Right atrium auricular region (tissue), 2 donors: ENCODE measurements at regions not wholly inside any gene's neighbourhood (a gene's known extent, or its start where the extent isn't known, plus 50 kb on each side); places are given as distances from the start of the nearest gene placed in this dataset.

Experiments used
- DNase-seq: peaks from one replicate; pipeline ENCODE4 v3.0.0-alpha.2; 2019; ENCODE audit warnings: low spot score
- H3K27ac ChIP-seq, 2 donors: fragments of 200-600 bp; sonication (generic); 1 replicate in 1 of 2; 2 replicates in 1 of 2; pipeline ENCODE4 v1.5.1; 2016 to 2019
- H3K27me3 ChIP-seq, 2 donors: fragments of 200-600 bp; sonication (generic); one replicate each; pipeline versions ENCODE4 v1.5.1 to v1.6.0; 2017 to 2019
- H3K36me3 ChIP-seq: fragments of 200-600 bp; sonication (generic); one replicate; pipeline ENCODE4 v1.5.1; 2016
- H3K4me1 ChIP-seq, 2 donors: fragments of 200-600 bp; sonication (generic); one replicate each; pipeline versions ENCODE4 v1.5.1 to v1.6.0; 2017 to 2019
- H3K4me3 ChIP-seq, 2 donors: fragments of 200-600 bp; sonication (generic); 1 replicate in 1 of 2; 2 replicates in 1 of 2; pipeline ENCODE4 v1.5.1; 2017 to 2019; ENCODE audit warnings: mild to moderate bottlenecking in 1 of 2, moderate library complexity in 1 of 2
- H3K9me3 ChIP-seq, 2 donors: fragments of 200-600 bp; sonication (generic); one replicate each; pipeline ENCODE4 v1.5.1; 2019
- CTCF ChIP-seq, 2 donors: fragments of 200-600 bp; sonication (generic); IDR thresholded peaks; one replicate each; pipeline ENCODE4 v1.5.1; 2019; ENCODE audit warnings: antibody characterized with exemption in 2 of 2

DNA sequence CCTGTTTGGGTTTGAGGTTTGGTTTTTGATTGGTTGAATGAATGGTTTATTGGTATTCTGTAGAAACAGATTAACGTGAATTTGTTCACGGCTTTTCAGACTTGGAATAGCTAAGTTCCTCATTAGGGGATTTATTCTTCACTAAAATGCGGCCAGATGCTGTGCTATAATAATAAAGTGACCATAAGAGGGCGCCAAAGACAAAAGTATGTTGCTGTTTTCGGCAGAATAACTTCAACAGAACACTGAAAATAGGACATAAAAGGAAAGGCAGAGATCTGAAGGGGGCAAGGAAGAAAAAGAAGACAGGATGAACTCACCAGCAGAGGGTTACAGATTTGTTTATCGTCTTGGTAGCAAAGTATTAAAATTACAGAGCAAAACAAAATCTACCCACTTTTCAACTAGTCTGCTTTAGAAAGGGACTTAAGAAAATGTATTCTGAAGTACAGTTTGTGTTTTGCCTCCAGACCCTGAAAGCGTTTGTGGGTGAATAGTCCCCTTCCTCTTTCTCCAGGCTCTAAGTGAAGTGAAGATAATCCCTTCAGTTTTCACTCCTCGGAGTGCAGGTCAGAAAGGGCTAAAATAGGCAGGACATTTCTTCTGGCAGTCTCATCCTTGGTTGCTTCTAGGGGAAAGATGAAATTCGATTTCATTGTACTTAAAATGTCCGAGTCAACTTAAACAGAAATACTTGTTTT is 147.6 kb downstream of the IL20RB start:
- peak; percentile 51 to 76 for TF ChIP-seq CTCF (IDR thresholded peaks at IDR 0.05)
- no peaks in the 10 kb centered on the region for H3K36me3 ChIP-seq
- H3K9me3 ChIP-seq = peaks cover 0 to 2% of the 10 kb centered on the region in 2 donors
- H3K4me3 ChIP-seq = no peak overlapping the region
- no peaks in the 10 kb centered on the region for H3K27me3 ChIP-seq
- no peaks in the 10 kb centered on the region for H3K4me1 ChIP-seq
- DNase-seq = no peak
- H3K27ac ChIP-seq = no peak overlapping the region

DNA sequence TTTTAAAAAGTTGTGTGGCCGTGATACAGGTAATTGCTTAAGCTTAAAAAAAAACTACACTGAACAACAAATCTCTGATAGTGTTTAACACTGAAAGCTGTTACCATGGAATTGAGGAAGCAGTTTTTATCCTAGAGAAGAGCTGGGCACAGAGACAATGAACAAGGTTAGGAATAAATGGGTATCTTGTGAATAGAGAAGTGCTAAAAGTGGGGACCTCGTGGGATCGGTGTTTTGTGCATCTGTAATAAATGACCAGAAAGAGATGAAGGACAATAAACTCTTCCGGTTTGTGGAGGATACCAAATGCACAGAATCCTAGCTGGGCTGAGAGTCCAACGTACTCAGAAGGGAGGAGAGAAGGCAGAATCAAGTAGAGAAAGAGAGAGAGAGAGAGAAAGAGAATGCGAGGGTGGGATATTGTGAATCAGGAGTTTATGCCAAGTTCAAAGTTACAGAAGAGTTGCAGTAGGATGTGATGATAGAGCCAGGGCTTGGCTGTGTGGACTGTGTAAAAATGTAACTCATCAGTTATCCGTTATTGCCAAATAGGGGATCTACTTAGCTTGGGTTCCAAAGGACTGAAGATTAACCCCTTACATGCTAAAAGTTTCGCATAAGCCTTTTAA is 148.9 kb downstream of the IL20RB start:
- Histone ChIP-seq H3K27me3 (no peaks in the 10 kb centered on the region), H3K4me3 (no peak overlapping the region), H3K9me3 (no peaks in the 10 kb centered on the region), H3K27ac (no peak overlapping the region), H3K36me3 (no peaks in the 10 kb centered on the region), H3K4me1 (no peaks in the 10 kb centered on the region)
- no peak for DNase-seq
- TF ChIP-seq CTCF (IDR thresholded peaks at IDR 0.05) = no peak

- TF ChIP-seq CTCF (IDR thresholded peaks at IDR 0.05) = no peak
- no peak overlapping the region for H3K4me3 ChIP-seq
- no peaks in the 10 kb centered on the region for H3K9me3 ChIP-seq
- no peak for DNase-seq
- H3K27me3 ChIP-seq = no peaks in the 10 kb centered on the region
- H3K36me3 ChIP-seq = no peaks in the 10 kb centered on the region
- H3K4me1 ChIP-seq = no peaks in the 10 kb centered on the region
- H3K27ac ChIP-seq = no peak overlapping the region
Measured at GRCh38 chr3:137108699-137109440, 151.1 kb downstream of the IL20RB start.

GRCh38 chr3:137110392-137110996 is 152.7 kb downstream of the IL20RB start:
- TF ChIP-seq CTCF (IDR thresholded peaks at IDR 0.05) = peak; percentile 77 to 79
- Histone ChIP-seq H3K4me3 (no peak overlapping the region), H3K4me1 (no peaks in the 10 kb centered on the region), H3K9me3 (no peaks in the 10 kb centered on the region), H3K27ac (no peak overlapping the region), H3K36me3 (no peaks in the 10 kb centered on the region), H3K27me3 (no peaks in the 10 kb centered on the region)
- DNase-seq = no peak

DNA sequence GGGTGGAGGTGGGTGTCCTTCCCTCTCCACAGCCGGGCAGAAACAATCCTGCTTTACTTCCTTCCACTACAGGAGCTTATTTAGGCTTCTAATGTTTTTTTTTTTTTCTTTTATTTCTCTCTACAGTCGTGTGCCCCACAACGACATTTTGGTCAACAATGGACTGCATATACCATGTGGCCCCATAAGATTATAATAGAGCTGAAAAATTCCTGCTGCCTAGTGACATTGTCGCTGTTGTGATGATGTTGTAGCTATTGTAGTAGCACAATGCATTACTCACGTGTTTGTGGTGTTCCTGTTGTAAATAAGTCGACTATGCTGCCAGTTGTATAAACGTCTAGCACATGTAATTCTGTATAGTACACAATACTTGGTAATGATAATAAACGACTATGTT is 153.7 kb downstream of the IL20RB start:
- no peak for TF ChIP-seq CTCF (IDR thresholded peaks at IDR 0.05)
- H3K4me3 ChIP-seq = no peak overlapping the region
- no peak for DNase-seq
- no peaks in the 10 kb centered on the region for H3K4me1 ChIP-seq
- H3K9me3 ChIP-seq = no peaks in the 10 kb centered on the region
- H3K27ac ChIP-seq = no peak overlapping the region
- no peaks in the 10 kb centered on the region for H3K27me3 ChIP-seq
- H3K36me3 ChIP-seq = no peaks in the 10 kb centered on the region
